HG03354 (cell line): ENCODE measurements at regions not wholly inside any gene's neighbourhood (a gene's known extent, or its start where the extent isn't known, plus 50 kb on each side); places are given as distances from the start of the nearest gene placed in this dataset.
"Not testable (repeated sequence)": the region's sequence is repeated elsewhere in the genome, so short reads cannot be mapped to it uniquely, and the experiment has no call there.

Experiments used
- ATAC-seq: cut with Tn5 transposase; IDR thresholded peaks from one replicate; pipeline ENCODE4 v1.9.1; 2021; ENCODE audit warnings: mild to moderate bottlenecking; ENCODE audit not compliant: unreplicated experiment, poor library complexity, severe bottlenecking

GRCh38 chrX:98289726-98290125 is 1406.0 kb downstream of the RPA4 start:
- no peak for ATAC-seq

- ATAC-seq = no peak
These were observed 1410.6 kb downstream of the RPA4 start for GRCh38 chrX:98294310-98294709.

GRCh38 chrX:98296129-98296528 is 1412.4 kb downstream of the RPA4 start:
- no peak for ATAC-seq

GRCh38 chrX:98299785-98300184 is 1416.1 kb downstream of the RPA4 start:
- ATAC-seq = no peak

GRCh38 chrX:98300536-98300935 is 1416.8 kb downstream of the RPA4 start:
- not testable (repeated sequence) for ATAC-seq

GRCh38 chrX:98331407-98331806 is 1447.7 kb downstream of the RPA4 start:
- ATAC-seq = no peak

GRCh38 chrX:98338544-98338943 is 1454.8 kb downstream of the RPA4 start:
- ATAC-seq = no peak

- ATAC-seq = no peak
These were observed 1467.2 kb downstream of the RPA4 start for GRCh38 chrX:98350940-98351339.

- ATAC-seq = no peak
These were observed 1473.4 kb downstream of the RPA4 start for GRCh38 chrX:98357146-98357545.

GRCh38 chrX:98362630-98363029 is 1478.9 kb downstream of the RPA4 start:
- no peak for ATAC-seq

GRCh38 chrX:98371994-98372393 is 1488.3 kb downstream of the RPA4 start:
- ATAC-seq = no peak

- ATAC-seq = no peak
These were observed 1495.4 kb downstream of the RPA4 start for GRCh38 chrX:98379134-98379533.

GRCh38 chrX:98380106-98380505 is 1496.4 kb downstream of the RPA4 start:
- no peak for ATAC-seq

- no peak for ATAC-seq
These were observed 1496.8 kb downstream of the RPA4 start for GRCh38 chrX:98380556-98380955.

GRCh38 chrX:98398542-98398941 is 1514.8 kb downstream of the RPA4 start:
- no peak for ATAC-seq

- no peak for ATAC-seq
These were observed 1521.7 kb downstream of the RPA4 start for GRCh38 chrX:98405376-98405775.

GRCh38 chrX:98407584-98407983 is 1523.9 kb downstream of the RPA4 start:
- ATAC-seq = no peak

- ATAC-seq = no peak
These were observed 1526.2 kb downstream of the RPA4 start for GRCh38 chrX:98409867-98410266.

GRCh38 chrX:98412058-98412457 is 1528.3 kb downstream of the RPA4 start:
- ATAC-seq = no peak

- no peak for ATAC-seq
These were observed 1538.8 kb downstream of the RPA4 start for GRCh38 chrX:98422536-98422935.

GRCh38 chrX:98432413-98432812 is 1548.7 kb downstream of the RPA4 start:
- no peak for ATAC-seq

- ATAC-seq = no peak
These were observed 1564.8 kb downstream of the RPA4 start for GRCh38 chrX:98448524-98448923.

GRCh38 chrX:98452456-98452855 is 1568.7 kb downstream of the RPA4 start:
- no peak for ATAC-seq
